ENCODE measurements at regions not wholly inside any gene's neighbourhood (a gene's known extent, or its start where the extent isn't known, plus 50 kb on each side); places are given as distances from the start of the nearest gene placed in this dataset.

- TF ChIP-seq, protein P1, sequence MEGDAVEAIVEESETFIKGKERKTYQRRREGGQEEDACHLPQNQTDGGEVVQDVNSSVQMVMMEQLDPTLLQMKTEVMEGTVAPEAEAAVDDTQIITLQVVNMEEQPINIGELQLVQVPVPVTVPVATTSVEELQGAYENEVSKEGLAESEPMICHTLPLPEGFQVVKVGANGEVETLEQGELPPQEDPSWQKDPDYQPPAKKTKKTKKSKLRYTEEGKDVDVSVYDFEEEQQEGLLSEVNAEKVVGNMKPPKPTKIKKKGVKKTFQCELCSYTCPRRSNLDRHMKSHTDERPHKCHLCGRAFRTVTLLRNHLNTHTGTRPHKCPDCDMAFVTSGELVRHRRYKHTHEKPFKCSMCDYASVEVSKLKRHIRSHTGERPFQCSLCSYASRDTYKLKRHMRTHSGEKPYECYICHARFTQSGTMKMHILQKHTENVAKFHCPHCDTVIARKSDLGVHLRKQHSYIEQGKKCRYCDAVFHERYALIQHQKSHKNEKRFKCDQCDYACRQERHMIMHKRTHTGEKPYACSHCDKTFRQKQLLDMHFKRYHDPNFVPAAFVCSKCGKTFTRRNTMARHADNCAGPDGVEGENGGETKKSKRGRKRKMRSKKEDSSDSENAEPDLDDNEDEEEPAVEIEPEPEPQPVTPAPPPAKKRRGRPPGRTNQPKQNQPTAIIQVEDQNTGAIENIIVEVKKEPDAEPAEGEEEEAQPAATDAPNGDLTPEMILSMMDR (IDR thresholded peaks at IDR 0.05), result no peak
- no peak for TF ChIP-seq POLR2A (IDR thresholded peaks at IDR 0.05)
Observed at GRCh38 chr9:91073811-91074771, 272.5 kb downstream of the SYK start.
